ENCODE measurements at regions not wholly inside any gene's neighbourhood (a gene's known extent, or its start where the extent isn't known, plus 50 kb on each side); places are given as distances from the start of the nearest gene placed in this dataset.

DNA sequence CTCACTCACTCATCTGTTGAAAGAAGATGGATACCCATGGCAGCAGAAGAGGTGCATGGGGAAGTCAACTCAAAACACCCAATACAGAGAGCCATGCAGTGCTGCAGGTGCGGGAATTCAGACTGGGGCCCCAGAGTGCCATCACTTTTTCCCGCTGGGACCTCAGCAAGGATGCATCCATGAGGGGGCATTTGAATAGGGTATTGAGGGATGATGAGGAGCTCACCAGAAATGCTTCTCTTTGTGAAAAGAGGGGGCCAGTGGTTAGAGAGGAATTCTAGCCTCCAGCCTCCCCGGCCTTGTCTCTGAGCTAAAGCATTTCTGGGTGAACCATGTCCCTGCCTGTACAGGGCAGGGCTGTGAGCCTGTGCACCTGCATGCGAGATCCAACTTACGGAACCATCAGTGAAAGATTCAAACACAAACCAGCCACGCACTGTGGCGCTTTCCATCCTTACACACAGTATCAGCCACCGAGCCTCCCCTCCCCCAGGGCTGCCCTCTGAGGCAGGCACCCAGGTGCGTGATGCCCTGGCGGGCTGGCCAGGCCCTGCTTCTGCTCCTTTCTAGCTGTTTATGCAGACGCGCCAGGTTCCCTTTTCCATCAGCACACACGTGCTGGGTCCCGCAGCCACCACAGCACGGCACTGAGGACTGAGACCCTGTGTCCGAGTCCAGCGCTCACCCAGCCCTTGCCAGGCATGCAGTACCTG lies 1177.2 kb downstream of the BRD1 start:
- H3K79me1 ChIP-seq (ENCODE audit: low read depth, low read length), result peaks cover 25% of the 10 kb centered on the region
- peak overlapping the region; percentile 77 for H3K18ac ChIP-seq (ENCODE audit: low read length)
- H2AFZ ChIP-seq (ENCODE audit: low read length), result no peak overlapping the region
- no CpG with 5 or more reads among the region's 17 CpGs for WGBS, 2 donors (ENCODE audit: extremely low coverage in 2 of 2, insufficient read length in 2 of 2, insufficient replicate concordance in 1 of 2)
- no peak overlapping the region for H2BK5ac ChIP-seq (ENCODE audit: low read length)
- H3K27ac ChIP-seq (replicated peaks; ENCODE audit: low read length), result no peak overlapping the region
- DNase-seq (ENCODE audit: low spot score), result no peak
- H2BK15ac ChIP-seq (ENCODE audit: low read length), result no peak overlapping the region
- no peak overlapping the region for H3K9ac ChIP-seq (ENCODE audit: low read depth, low read length, poor library complexity)
- H3K23ac ChIP-seq (ENCODE audit: low read depth, low read length, poor library complexity), result peak overlapping the region; percentile 75
- H3K9me3 ChIP-seq (replicated peaks in 1 of 2; ENCODE audit: control insufficient read depth in 2 of 2, insufficient read depth in 1 of 2, low read depth in 1 of 2, low read length in 2 of 2), result peaks cover 0 to 6% of the 10 kb centered on the region in 2 donors
- no peak overlapping the region for H4K8ac ChIP-seq (ENCODE audit: low read depth, low read length)
- H4K91ac ChIP-seq (ENCODE audit: low read depth, low read length, poor library complexity), result no peak overlapping the region
- H2BK120ac ChIP-seq (ENCODE audit: low read depth, low read length), result no peak overlapping the region
- H3K4me2 ChIP-seq (ENCODE audit: insufficient read depth, low read length, poor library complexity, severe bottlenecking), result no peak overlapping the region
- peaks cover 0 to 8% of the 10 kb centered on the region in 2 donors for H3K36me3 ChIP-seq (replicated peaks in 1 of 2; ENCODE audit: control insufficient read depth in 2 of 2, insufficient read depth in 2 of 2, low read length in 2 of 2)
- no peak overlapping the region for H3K4me3 ChIP-seq (ENCODE audit: low read length in 2 of 2)
- H3K4ac ChIP-seq (ENCODE audit: low read length), result no peak overlapping the region
- no peak overlapping the region for H2AK5ac ChIP-seq (ENCODE audit: low read depth, low read length)
- H3K14ac ChIP-seq (ENCODE audit: low read length), result peak overlapping the region; percentile 0
- no peaks in the 10 kb centered on the region for H3K27me3 ChIP-seq (ENCODE audit: control insufficient read depth in 3 of 3, insufficient read depth in 3 of 3, low read depth in 1 of 3, low read length in 3 of 3)
- H3K4me1 ChIP-seq (ENCODE audit: control insufficient read depth in 2 of 2, insufficient read depth in 1 of 2, low read depth in 1 of 2, low read length in 2 of 2), result no peaks in the 10 kb centered on the region
- H2BK12ac ChIP-seq (ENCODE audit: low read length), result no peak overlapping the region

DNA sequence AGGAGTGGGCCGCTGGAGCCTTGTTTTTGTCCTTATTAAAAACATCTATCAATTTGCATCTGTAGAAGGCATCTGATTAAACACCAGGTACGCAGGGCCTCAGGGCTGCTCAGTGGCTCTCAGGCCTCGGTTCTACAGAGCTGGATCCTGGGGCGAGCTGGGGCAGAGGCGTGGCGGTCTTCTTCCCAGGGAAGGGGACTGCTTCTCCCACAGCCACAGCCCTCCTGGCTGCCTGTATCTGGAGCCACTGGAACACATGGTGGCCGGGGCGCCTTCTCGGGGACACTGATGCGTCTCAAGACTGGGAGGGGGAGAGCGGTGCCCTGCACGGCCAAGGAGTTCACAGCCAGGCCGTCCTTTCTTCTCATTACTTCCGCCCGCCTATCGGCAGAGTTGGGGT lies 1178.2 kb downstream of the BRD1 start:
- Histone ChIP-seq H2AFZ (ENCODE audit: low read length) (no peak overlapping the region), H3K4me2 (ENCODE audit: insufficient read depth, low read length, poor library complexity, severe bottlenecking) (no peak overlapping the region), H3K4me3 (ENCODE audit: low read length in 2 of 2) (no peak overlapping the region), H3K9me3 (replicated peaks in 1 of 2; ENCODE audit: control insufficient read depth in 2 of 2, insufficient read depth in 1 of 2, low read depth in 1 of 2, low read length in 2 of 2) (no peaks in the 10 kb centered on the region), H2AK5ac (ENCODE audit: low read depth, low read length) (no peak overlapping the region), H3K27me3 (ENCODE audit: control insufficient read depth in 3 of 3, insufficient read depth in 3 of 3, low read depth in 1 of 3, low read length in 3 of 3) (no peaks in the 10 kb centered on the region), H3K4ac (ENCODE audit: low read length) (no peak overlapping the region), H3K27ac (replicated peaks; ENCODE audit: low read length) (no peak overlapping the region), H3K14ac (ENCODE audit: low read length) (no peak overlapping the region), H3K9ac (ENCODE audit: low read depth, low read length, poor library complexity) (no peak overlapping the region), H2BK120ac (ENCODE audit: low read depth, low read length) (no peak overlapping the region), H3K23ac (ENCODE audit: low read depth, low read length, poor library complexity) (peak overlapping the region; percentile 57), H3K18ac (ENCODE audit: low read length) (no peak overlapping the region), H2BK5ac (ENCODE audit: low read length) (no peak overlapping the region), H2BK15ac (ENCODE audit: low read length) (no peak overlapping the region), H3K79me1 (ENCODE audit: low read depth, low read length) (peaks cover 23% of the 10 kb centered on the region), H3K36me3 (replicated peaks in 1 of 2; ENCODE audit: control insufficient read depth in 2 of 2, insufficient read depth in 2 of 2, low read length in 2 of 2) (peaks cover 0 to 8% of the 10 kb centered on the region in 2 donors), H4K91ac (ENCODE audit: low read depth, low read length, poor library complexity) (no peak overlapping the region), H4K8ac (ENCODE audit: low read depth, low read length) (no peak overlapping the region), H2BK12ac (ENCODE audit: low read length) (no peak overlapping the region), H3K4me1 (ENCODE audit: control insufficient read depth in 2 of 2, insufficient read depth in 1 of 2, low read depth in 1 of 2, low read length in 2 of 2) (no peaks in the 10 kb centered on the region)
- no peak for DNase-seq (ENCODE audit: low spot score)
- no CpG with 5 or more reads among the region's 16 CpGs for WGBS, 2 donors (ENCODE audit: extremely low coverage in 2 of 2, insufficient read length in 2 of 2, insufficient replicate concordance in 1 of 2)

DNA sequence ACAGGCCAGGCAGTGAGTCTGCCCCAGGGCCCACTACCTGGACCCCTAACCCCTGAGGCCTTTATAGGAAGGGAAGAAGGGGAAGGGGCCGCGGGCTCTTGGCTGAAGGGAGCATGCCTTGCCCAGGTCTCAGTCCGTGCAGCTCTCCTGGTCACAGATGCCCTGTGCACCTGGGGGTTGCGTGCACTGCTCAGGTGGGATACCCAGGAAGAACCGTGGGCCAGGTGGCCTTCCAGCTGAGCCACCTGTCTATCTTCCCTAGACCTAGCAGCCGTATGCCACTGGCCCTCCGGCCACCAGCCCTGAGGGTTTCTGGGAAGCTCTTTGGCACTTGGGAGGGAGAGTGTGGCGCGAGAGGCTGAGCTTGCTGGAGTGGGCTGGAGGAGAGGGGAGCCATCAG lies 1178.6 kb downstream of the BRD1 start:
- no CpG with 5 or more reads among the region's 9 CpGs for WGBS, 2 donors (ENCODE audit: extremely low coverage in 2 of 2, insufficient read length in 2 of 2, insufficient replicate concordance in 1 of 2)
- H3K9ac ChIP-seq (ENCODE audit: low read depth, low read length, poor library complexity), result no peak overlapping the region
- no peak overlapping the region for H4K8ac ChIP-seq (ENCODE audit: low read depth, low read length)
- no peak for DNase-seq (ENCODE audit: low spot score)
- H3K4me3 ChIP-seq (ENCODE audit: low read length in 2 of 2), result no peak overlapping the region
- no peaks in the 10 kb centered on the region for H3K9me3 ChIP-seq (replicated peaks in 1 of 2; ENCODE audit: control insufficient read depth in 2 of 2, insufficient read depth in 1 of 2, low read depth in 1 of 2, low read length in 2 of 2)
- H2BK15ac ChIP-seq (ENCODE audit: low read length), result no peak overlapping the region
- H3K4ac ChIP-seq (ENCODE audit: low read length), result no peak overlapping the region
- no peak overlapping the region for H2BK120ac ChIP-seq (ENCODE audit: low read depth, low read length)
- no peak overlapping the region for H3K23ac ChIP-seq (ENCODE audit: low read depth, low read length, poor library complexity)
- H3K79me1 ChIP-seq (ENCODE audit: low read depth, low read length), result peaks cover 27% of the 10 kb centered on the region
- H2AK5ac ChIP-seq (ENCODE audit: low read depth, low read length), result no peak overlapping the region
- H3K14ac ChIP-seq (ENCODE audit: low read length), result no peak overlapping the region
- no peak overlapping the region for H3K27ac ChIP-seq (replicated peaks; ENCODE audit: low read length)
- H2BK12ac ChIP-seq (ENCODE audit: low read length), result no peak overlapping the region
- no peak overlapping the region for H3K4me2 ChIP-seq (ENCODE audit: insufficient read depth, low read length, poor library complexity, severe bottlenecking)
- peaks cover 0 to 8% of the 10 kb centered on the region in 2 donors for H3K36me3 ChIP-seq (replicated peaks in 1 of 2; ENCODE audit: control insufficient read depth in 2 of 2, insufficient read depth in 2 of 2, low read length in 2 of 2)
- H3K4me1 ChIP-seq (ENCODE audit: control insufficient read depth in 2 of 2, insufficient read depth in 1 of 2, low read depth in 1 of 2, low read length in 2 of 2), result no peaks in the 10 kb centered on the region
- H2BK5ac ChIP-seq (ENCODE audit: low read length), result no peak overlapping the region
- H3K18ac ChIP-seq (ENCODE audit: low read length), result peak overlapping the region; percentile 38
- H2AFZ ChIP-seq (ENCODE audit: low read length), result no peak overlapping the region
- H3K27me3 ChIP-seq (ENCODE audit: control insufficient read depth in 3 of 3, insufficient read depth in 3 of 3, low read depth in 1 of 3, low read length in 3 of 3), result no peaks in the 10 kb centered on the region
- H4K91ac ChIP-seq (ENCODE audit: low read depth, low read length, poor library complexity), result no peak overlapping the region

DNA sequence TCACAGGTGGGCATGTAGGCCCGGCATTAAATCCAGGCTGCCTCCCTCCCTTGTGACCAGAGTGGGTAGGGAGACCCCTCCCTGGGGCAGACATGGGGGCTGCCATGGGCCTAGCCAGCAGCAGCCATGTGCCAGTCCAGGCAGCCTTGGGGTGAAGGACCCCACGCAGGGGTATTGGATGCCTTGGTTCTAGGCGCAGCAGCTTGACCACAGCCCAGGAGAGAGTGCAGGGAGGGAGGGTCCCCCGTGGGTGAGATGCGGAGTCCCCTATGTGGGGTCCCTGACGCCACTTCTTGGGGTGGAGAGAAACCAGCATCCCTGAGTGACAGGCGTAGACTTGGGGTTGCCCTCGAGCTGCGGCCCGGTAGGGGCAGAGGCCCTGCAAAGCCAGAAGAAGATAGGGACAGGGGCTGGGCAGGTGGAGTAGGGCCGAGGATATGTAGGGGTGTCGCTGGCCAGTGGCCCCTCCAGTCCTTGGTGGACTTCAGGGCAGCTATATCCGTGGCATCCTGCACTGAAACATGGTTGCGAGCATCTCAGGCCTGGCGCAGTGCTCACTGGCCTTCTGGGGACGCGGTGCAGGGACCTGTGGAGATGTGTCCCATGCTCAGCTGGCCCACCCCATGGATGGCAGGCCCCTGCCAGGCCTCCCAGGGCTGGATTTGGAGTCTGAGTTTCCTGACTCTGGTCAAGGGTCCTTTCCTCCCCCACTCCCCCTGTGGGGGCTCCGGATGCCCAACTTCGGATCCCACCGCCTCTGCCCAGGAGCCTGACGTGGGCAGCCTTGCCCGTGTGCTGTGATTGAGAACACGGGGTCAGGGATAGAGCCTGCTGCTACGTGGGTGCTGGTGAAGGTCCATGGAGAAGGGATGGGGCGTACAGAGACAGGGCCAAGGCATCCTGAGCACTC lies 1179.8 kb downstream of the BRD1 start:
- Histone ChIP-seq H3K18ac (ENCODE audit: low read length) (peak overlapping the region; percentile 35), H3K4me2 (ENCODE audit: insufficient read depth, low read length, poor library complexity, severe bottlenecking) (no peak overlapping the region), H4K91ac (ENCODE audit: low read depth, low read length, poor library complexity) (no peak overlapping the region), H4K8ac (ENCODE audit: low read depth, low read length) (no peak overlapping the region), H2AFZ (ENCODE audit: low read length) (no peak overlapping the region), H2BK120ac (ENCODE audit: low read depth, low read length) (no peak overlapping the region), H2BK12ac (ENCODE audit: low read length) (no peak overlapping the region), H2BK15ac (ENCODE audit: low read length) (no peak overlapping the region), H3K4me3 (ENCODE audit: low read length in 2 of 2) (peak overlapping the region in 1 of 2 donors; percentile 16), H3K4ac (ENCODE audit: low read length) (no peak overlapping the region), H3K9ac (ENCODE audit: low read depth, low read length, poor library complexity) (no peak overlapping the region), H3K36me3 (replicated peaks in 1 of 2; ENCODE audit: control insufficient read depth in 2 of 2, insufficient read depth in 2 of 2, low read length in 2 of 2) (peaks cover 0 to 4% of the 10 kb centered on the region in 2 donors), H3K4me1 (ENCODE audit: control insufficient read depth in 2 of 2, insufficient read depth in 1 of 2, low read depth in 1 of 2, low read length in 2 of 2) (no peaks in the 10 kb centered on the region), H3K23ac (ENCODE audit: low read depth, low read length, poor library complexity) (no peak overlapping the region), H2BK5ac (ENCODE audit: low read length) (no peak overlapping the region), H3K79me1 (ENCODE audit: low read depth, low read length) (peaks cover 27% of the 10 kb centered on the region), H3K27me3 (ENCODE audit: control insufficient read depth in 3 of 3, insufficient read depth in 3 of 3, low read depth in 1 of 3, low read length in 3 of 3) (no peaks in the 10 kb centered on the region), H2AK5ac (ENCODE audit: low read depth, low read length) (no peak overlapping the region), H3K9me3 (replicated peaks in 1 of 2; ENCODE audit: control insufficient read depth in 2 of 2, insufficient read depth in 1 of 2, low read depth in 1 of 2, low read length in 2 of 2) (no peaks in the 10 kb centered on the region), H3K14ac (ENCODE audit: low read length) (peak overlapping the region; percentile 71), H3K27ac (replicated peaks; ENCODE audit: low read length) (no peak overlapping the region)
- DNase-seq (ENCODE audit: low spot score), result no peak
- no CpG with 5 or more reads among the region's 25 CpGs for WGBS, 2 donors (ENCODE audit: extremely low coverage in 2 of 2, insufficient read length in 2 of 2, insufficient replicate concordance in 1 of 2)
